GM10266 (cell line): ENCODE measurements at regions not wholly inside any gene's neighbourhood (a gene's known extent, or its start where the extent isn't known, plus 50 kb on each side); places are given as distances from the start of the nearest gene placed in this dataset.

Source experiments
- DNase-seq: peaks from one replicate; pipeline ENCODE4 v3.0.0; 2012; ENCODE audit errors: extremely low spot score
- CTCF ChIP-seq: IDR thresholded peaks from 2 replicates; pipeline ENCODE4 v1.5.1; 2012; ENCODE audit warnings: mild to moderate bottlenecking, low read depth; ENCODE audit not compliant: control insufficient read depth, insufficient read depth; ENCODE audit errors: missing control alignments

- no peak for DNase-seq
- TF ChIP-seq CTCF, result no peak
These were observed 85.9 kb downstream of the SKA1 start for GRCh38 chr18:50460716-50461115.

DNA sequence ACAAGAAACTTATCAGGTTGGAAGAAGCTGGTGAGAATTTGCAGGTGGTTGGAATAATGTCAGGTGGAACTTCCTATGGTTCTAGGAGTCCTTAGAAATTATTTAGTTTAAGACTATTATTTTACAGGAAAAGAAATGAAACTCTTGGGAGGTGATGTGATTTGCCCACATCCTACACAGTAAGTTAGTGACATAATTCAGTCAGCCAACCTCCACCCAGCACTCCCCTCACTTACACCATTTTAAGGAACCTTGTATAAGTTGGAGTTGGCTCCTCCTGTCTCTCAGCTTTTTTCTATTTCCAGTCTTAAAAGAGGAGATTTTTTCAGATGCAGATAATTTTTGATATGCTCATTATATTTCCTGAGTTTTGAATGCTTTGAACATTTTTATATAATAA is 86.4 kb downstream of the SKA1 start:
- no peak for TF ChIP-seq CTCF
- no peak for DNase-seq

DNA sequence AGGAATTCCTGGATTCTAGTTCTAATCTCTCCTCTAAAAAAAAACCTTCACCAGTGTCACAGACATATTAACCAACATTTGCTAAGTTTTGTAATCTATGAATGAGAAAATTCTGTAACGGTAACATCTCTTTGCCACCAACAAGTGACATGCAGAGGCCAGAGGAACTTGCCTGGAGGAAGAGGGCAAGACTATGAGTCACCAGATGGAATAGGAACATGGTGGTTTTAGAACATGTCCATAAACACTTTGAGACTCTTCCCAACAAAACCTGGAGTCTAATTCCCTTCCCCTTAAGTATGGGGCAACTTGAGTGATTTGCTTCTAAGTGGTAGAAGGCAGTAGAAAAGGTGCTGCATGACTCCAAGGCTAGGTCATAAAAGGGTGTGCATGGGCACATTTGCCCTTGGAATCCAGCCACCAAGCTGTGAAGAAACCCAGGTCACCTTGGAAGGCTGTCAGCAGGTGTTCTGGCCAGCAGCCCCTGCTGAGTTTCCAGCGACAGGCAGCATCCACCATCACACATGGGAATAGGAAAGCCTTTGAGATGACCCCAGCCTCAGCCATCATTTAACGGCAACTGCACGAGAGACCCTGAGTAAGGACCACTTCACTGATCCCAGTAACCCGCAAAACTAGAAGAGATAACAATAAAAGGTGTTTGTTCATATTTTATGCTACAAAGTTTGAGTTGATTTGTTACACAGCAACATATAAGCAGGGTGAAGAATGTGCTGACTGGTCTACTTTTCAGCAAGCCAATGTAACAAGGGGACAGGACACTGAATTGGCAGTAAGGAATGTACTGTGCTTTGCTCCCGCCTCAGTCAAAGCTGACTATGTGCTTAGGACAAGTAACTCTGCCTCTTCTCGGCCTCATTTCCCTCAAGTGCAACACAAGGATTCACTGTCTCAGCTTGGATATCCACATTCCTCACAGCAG is 90.6 kb downstream of the SKA1 start:
- DNase-seq, result no peak
- TF ChIP-seq CTCF, result no peak

DNA sequence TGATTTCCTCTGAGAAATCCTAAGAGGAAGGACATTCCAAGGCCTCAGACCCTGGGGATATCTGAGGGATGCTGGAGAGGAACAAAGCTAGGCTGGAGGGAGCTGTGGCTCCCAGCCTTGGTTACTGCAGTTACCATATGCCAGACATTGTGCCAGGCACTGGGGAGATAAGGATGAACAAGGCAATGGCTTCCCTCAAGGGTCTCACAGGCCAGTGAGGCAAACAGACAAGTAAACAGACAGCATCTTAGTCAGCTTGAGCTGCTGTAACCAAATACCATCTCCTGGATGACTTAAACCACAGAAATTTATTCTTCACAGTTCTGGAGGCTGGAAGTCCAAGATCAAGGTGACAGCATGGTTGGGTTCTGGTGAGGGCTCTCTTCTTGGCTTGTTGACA is 91.8 kb downstream of the SKA1 start:
- TF ChIP-seq CTCF, result no peak
- no peak for DNase-seq

DNA sequence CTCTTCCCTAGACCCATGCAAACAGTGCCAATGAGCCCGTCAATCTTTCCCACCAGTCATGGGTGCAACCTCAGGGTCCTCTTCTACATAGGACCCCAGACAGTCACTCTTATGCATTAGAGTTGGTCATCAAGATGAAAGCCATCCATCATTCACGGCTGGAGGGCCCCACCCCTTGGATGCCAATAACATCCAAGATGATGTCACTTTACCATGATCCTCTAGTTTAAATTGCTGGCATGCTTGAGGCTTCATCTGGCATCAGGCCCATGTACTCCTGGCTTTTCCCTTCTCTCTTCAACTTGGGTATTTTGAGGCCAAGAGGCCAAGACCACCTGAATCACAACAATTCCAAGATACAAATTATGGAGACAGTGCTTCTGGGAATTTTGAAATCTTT is 91.1 kb upstream of the MAPK4 start:
- no peak for TF ChIP-seq CTCF
- no peak for DNase-seq

DNA sequence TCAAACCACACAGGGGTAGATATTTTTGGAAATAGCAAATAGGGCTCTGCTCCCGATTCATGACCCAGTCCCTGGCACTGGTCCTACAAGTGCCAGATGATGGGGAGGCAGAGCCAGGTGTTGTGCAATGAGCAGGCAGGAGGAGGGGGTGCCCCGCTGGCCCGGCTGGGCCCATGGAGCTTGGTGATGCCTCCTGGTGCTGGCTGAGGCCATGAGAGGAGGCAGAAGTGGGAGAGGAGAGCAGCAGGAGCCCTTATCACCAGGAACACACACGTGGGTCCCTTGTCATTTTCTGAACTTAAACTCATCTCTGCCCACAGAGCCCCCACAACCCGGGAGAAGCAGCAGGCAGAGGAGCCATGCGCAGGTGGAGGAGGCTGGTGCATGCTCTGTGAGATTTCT is 90.5 kb upstream of the MAPK4 start:
- no peak for DNase-seq
- TF ChIP-seq CTCF, result no peak

GRCh38 chr18:50472941-50473340 is 86.9 kb upstream of the MAPK4 start:
- no peak for DNase-seq
- TF ChIP-seq CTCF, result no peak
